NCI-H187 (cell line): ENCODE measurements at regions not wholly inside any gene's neighbourhood (a gene's known extent, or its start where the extent isn't known, plus 50 kb on each side); places are given as distances from the start of the nearest gene placed in this dataset.
A peak's percentile ranks its signal among the peaks of the same experiment; 100 is the strongest.

Experiments used
- DNase-seq, 2 experiments: peaks; one replicate each; lab custom pipeline; 2025; lab: John Stamatoyannopoulos, UW

DNA sequence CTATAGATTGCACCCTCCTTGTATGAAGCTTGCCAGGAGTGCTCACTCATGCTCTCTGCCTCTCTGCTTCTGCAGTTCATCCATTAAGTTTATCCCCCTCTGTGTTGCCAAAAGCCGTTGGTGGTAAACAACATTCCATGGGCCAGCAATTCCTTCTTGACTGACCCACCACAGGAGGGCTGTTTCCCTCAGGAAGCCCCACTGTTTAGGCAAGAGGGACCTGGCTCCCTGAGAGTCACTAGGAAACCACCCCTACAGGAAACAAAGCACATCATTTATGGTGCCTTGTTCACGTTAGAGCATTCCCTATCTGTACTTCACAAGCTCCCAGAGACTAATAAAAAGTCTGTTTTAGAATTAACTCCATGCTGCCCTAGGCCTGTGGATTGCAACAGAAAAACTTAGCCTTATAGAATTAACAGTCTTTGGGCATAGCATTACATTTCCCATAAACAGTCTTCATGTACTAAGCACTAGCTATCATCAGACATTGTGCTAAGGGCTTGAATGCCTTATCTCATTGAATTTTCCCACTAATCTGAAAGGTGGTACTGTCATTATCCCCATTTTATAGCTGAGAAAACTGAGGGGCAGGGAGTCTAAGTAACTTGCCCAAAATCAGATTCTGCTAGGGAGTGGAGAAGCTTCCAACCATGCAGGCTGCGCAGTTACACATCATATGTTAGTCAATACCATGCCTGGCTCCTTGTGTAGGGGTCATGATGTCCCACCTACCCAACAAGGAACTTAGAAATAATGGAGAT, 149.9 kb downstream of the SHQ1 start:
- no peak for DNase-seq

DNA sequence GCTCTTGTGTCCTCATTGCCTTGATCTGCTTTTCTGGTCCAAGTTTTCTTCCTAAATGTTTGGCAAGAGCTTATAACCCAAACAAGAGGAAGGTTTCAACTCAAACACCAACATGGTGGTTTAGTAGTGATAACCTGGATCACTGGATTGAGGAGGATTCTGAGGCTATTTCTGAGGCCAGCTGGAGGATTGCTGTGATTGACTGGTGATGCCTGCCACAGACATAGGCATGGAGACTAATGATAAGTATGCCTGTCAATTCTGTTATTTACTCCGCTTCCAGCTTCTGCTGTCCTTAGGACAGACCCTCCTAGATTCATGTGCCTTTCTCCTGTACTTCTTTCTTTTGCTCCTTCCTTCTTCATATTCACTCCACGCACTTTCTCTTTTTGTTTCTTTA, 150.5 kb downstream of the SHQ1 start:
- DNase-seq: no peak

DNA sequence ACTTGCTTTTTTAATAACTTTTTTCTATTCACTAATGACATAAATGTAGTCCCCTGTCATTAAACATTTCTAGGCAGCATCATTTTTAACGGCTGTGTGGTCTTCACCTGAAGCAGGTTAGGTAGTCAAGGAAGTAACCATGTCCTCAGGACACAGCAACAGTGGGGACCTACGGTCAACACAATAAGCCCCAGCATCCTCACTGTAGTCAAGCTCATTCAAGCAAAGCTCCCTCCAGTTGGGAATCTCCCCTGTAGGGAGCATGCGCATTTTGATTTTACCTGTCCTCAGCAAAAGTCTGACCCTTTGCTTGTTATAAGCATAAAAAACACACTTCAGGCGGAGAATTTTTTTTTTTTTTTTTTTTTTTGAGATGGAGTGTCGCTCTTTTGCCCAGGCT, 151.4 kb downstream of the SHQ1 start:
- no peak for DNase-seq

DNA sequence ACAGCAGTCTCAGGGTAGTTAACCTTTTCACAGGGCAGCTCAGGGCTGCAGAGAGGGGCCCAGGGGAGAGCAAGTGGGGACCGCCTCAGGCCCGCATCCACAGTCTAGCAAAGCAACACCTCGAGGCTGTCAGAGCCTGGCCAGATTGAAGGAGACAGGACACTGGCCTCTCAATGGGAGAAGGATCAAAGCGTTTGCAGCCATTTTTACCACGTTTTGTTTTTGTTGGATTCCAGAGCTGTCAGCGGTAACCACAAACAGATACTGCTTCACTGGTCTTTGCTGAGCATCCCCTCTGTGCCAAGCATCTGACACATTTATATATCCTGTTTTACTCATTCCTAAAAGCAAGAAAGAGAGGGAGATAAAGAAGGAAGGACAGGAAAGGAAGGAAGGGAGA, 153.8 kb downstream of the SHQ1 start:
- DNase-seq: no peak

DNA sequence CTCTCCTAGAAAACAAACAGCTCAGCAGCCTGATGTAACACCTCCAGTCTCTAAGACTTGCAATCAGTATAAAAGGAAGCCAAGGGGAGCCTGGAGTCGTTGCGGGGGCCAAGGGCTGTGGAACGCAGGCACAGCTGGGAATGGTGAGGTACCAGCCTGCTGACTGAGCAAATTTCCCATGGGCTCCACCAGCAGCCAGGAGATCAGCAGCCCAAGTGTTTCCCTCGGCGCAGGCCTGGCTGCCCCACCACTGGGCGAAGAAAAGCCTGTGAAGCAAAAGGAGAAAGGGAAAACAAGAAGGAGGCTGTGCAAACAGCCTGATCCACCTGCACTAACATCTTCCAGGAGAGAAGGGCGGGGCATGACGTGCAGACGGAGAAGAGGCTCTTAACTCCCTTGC, 155.3 kb downstream of the SHQ1 start:
- peak; percentile 5 to 17 for DNase-seq

DNA sequence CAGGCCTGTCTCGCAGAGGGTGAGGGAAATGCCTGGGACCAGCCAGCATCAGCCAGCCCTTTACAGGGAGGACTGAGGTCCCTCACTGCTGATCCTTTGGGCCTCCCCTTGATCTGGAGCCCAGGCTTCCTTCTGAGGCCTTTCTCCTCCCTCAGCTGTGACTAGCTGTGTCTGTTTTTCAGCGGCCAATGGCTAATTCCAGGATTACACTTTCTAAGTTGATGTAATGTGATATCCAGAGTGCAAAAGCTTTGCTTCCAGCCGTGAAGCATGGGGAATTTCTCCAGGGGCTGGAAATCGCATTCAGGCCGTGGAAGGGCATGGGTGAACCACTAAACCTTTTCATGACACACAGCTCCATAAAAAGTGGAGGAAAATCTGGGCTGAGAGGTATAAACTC, 157.6 kb downstream of the SHQ1 start:
- no peak for DNase-seq

DNA sequence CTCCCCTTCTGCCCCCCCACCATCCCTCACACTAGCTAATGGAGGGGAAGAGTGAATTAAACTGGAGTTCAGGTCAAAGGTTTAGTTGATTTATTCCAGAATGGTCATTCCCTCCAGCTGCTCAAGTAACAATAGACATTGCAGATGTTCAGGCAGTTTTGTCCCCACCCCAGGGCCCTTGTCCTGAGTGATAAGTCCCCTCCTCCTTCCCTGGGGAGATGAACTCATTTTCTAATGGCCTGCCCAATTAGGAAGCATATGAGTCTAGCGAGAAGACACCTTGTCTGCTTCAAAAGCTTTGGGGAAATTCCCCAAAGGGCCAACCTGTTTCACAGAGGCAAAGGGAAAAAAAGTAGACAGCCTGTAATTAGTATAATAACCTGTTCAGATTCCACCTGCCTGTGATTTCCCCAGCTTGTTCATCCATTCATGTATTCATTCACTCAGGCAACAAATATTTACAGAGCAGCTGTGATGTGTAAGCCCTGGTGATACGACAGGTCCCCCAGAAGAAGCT, 165.3 kb downstream of the SHQ1 start:
- no peak for DNase-seq

DNA sequence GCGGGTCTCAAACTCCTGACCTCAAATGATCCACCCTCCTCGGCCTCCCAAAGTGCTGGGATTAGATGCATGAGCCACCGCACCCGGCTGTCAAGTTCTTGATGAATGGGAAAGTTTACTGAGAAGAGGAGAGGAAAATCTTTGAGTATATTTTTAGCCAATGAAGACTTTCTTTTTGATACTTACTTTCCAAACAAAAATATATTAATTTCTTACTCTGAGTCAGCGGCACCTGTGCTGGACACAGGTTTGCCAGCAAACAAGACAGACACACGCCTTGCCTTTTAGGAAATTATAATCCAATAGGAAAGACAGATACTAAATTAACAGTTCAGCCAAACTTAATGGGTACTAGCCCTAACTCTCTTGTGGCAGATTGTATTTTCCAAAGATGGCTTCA, 166.6 kb downstream of the SHQ1 start:
- DNase-seq: no peak

DNA sequence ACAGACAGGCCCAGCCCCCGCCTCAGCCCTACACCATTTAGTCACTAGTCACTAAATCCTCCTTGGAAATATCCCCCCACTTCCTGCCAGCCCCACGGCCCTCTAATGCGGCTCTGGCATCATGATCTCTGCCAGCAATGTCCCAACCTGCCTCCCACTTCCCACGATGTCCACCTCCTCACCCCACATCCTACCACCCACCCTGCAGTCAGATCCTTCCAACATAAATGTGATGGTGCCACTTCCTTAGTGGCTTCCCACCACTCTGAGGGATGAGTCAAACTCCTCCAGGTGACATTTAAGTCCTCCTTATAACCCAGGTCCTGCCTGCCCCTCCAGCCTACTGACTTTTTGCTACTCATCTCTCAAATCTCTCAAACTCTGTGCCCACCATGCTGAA, 167.5 kb downstream of the SHQ1 start:
- DNase-seq: no peak

DNA sequence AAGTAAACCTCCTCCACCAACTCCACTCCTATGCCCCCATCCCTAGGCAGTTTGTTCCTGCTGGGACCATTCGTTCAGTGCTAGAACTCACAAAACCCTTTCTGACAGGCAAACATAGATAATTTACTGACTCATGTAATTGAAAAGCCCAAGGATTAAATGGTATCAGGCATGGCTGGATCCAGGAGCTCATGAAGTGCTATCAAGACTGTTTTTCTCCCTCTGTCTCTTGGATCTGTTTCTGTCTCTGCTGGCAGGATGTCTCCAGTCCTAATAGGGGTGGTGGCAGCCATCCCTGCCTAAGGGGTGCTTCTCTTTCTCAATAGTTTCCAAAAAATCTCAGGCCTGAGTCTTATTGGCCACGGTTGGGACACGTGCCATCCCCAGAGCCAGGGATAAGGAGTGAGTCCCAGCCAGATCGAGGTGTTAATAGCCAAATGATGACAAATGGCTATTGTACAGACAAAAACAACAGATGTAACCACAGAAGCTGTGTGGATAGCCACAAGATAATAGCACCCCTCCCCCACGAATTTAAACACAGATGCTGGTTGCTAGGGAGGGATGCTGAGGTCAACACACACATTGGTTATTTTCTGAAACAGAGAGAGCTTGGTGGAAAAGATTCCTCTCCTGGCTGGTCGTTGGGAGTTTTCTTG, 168.6 kb downstream of the SHQ1 start:
- DNase-seq: no peak

DNA sequence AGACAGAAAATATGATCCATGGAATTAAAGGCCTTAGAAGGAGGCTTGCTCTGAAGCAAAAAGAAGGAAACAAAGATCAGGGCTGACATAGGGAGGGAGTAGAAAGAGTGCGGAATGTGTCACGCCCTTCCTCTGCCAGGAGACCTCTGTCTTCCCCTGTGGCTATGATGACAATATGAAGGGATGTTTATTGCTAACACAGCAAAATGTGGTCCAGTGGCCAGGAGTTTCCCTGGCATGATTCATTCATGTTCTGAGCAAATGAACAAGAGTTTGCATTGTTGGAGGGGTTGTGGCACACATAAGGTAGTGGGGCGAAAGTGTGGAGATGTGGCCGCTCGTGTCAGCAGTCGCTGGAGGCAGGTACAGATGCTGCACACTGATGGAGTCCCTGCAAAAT, 169.4 kb downstream of the SHQ1 start:
- DNase-seq: no peak

DNA sequence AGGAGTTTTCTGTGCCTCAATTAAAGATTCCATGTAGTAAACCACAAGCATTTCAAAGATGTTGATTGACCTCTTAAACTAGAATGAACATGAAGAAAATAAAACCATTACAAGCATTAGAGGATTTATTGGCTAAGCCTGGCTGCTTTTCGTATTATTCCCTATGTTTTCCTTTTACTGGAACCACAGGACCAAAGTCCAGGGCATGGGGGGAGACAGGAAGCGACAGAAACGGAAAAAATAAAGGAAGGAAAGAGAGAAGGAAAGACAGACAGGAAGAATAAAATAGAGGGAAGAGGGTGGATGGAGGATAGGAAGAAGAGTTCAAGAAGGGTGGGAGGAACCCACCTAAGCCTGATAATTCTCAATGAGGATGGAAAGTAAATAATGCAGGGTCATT, 169.9 kb downstream of the SHQ1 start:
- no peak for DNase-seq

DNA sequence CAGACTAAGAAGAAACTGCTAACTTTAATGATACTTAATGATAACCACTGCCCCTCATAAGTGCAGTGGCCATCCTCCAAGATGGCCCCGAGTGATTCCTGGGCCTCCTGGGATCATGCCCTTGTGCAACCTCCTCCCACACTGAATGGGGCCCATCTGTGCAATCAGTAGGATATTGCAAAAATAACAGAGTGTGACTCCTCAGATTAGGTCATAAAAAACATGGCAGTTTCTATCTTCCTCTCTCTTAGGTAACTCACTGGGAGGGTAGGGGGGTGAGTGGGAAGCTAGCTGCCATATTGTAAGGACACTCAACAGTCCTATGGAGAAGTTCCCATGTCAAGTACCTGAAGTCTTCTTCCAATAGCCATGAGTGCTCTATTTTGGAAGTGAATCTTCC, 173.0 kb downstream of the SHQ1 start:
- DNase-seq: no peak

DNA sequence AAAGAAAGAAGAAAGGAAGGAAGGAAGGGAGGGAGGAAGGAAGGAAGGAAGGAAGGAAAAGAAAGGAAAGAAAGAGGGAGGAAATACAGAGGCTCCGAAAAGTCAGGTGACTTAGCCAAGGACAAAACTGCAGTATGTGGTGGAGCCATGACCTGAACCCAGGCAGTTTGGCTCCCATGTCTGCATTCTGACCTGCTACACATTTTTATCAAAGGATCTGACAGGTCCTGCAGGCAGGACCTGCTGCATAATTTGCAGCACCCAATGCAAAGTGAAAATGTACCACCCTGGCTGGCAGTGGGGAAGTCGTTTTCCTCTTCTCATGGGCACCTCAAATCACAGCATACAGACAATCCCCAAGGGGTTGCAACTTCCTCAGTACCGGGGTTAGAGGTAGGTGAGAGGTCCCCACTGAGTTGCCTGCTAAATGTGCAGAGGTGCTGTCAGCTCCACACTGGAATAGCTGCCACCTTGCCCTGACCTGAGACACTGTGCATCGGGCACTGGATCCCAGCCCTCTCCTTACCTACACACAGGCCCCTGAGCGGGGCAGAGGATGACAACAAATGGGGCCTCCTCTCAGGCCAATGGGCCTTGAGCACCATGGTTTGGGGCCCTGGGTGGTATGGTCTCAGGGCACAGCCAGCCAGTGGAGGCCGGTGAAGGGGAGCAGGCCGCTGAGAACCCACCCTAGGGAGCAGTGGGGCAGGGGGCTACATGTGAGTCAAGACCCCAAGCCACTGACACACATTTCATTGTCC, 175.1 kb downstream of the SHQ1 start:
- no peak for DNase-seq

DNA sequence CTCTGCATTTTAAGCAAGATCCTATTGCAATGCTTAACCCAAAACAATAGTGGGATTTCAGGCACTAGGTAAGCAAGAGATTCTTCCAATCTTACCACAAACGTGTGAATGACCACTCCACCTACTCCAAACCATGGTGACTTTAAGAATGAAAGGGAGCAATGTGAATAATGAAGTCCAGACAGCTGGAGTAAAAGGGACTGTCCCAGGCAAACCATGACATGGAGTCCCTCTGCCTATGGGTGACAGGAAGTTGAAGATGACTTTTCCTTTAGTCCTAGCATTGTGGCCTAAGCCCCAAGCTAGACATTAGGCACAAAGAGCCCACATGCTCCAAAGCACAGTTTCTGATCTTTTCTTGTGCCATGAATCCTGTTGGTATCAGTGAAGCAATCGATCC, 179.0 kb downstream of the SHQ1 start:
- no peak for DNase-seq

DNA sequence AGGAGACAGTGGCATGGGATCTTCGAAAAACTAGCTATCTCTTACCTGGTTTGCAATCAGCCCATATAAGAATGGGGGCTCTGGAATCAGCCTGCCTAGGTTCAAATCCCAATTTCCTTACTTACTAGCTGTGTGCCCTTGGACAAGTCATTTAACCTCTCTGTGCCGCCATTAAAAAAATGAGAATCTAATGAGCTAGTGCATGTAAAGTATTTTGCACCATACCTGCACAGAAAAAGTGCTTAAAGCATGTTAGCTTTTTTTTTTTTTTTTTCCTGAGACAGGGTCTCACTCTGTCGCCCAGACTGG, 181.8 kb downstream of the SHQ1 start:
- DNase-seq: no peak

DNA sequence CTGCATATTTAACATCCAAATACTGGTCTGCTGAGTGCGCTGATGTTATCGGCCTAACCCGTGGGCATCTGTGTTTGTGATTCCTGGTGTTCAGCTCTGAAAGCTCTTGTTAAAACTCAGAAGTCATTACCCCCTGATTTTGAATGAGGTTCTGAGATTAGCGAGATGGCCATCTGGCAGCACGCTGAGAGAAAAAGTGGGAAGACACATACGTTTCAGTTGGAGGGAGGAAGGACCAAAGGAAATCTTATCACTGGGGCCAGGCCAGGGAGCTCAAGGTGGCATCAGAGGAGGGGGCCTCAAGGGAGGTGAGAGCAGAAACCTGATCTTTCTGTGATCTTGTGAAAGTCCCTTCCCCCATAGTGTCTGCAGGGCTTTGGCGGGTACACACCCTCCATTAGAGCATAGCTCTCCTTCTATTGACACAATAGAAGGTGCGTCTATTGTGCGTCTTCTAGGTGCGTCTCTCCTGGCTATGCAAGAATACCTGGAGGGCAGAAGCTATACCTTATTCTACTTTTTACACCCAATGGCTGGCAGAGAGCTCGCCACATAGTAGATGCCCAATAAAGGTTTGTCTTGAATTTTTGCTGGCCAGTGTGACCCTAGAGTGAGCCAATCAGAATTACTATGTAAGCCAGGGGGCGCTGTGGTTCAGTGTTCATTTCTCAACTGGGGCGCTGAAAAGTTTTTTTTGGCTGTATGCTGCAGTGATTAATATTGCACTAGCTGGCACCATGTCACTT, 182.4 kb downstream of the SHQ1 start:
- DNase-seq: no peak

DNA sequence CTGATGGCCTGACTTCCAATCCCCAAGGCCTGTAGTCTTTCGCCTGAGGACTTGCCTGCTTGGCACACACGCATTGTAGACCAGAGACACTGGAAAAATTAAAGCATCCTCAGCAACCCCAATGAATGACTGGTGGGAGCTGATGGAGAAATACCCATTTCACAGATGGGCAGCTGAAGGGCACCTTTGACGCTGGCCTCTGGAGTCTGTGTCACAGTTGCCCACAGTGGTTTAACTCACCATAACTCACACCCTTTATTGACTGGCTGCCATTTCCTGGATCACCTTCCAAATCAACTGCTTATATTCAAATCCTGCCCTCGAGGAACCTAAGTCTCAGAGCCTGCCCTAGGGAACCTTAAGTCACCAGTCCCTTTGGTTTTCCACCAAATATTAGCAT, 183.1 kb downstream of the SHQ1 start:
- no peak for DNase-seq

DNA sequence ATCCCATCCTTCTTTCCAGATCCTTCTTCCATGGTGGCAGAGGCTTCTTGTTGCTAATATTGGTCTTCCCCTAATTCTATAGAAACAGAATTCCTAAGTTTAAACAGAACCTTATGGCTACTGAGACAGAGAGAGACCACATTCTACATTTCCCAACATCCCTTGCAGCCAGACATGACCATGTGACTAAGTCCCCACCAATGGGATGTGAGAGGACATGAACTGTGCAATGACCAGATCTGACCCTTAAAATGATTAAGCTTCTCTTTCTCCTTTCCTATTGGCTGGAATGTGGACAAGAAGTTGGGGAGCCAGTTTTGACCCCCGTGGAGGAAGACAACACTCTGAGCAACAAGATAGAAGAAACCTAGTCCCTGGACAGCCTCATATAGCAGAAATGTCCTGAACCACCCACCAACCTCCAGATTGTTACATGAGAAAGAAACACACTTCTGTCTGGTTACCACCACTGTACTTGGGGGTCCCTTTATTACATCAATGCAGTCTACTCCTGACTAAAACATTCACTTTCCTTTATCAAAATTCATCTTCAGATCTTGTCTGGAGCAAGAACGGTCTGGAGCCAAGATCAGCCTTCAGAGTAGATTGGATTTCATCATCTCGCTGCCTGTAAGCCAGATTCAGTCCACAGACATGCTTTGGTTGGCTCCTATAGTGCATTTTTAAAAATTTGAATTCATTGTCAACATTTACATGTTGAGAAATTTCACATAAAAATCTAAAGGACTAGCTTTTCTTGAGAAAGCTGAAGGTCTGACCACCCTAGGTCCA, 183.9 kb downstream of the SHQ1 start:
- no peak for DNase-seq

DNA sequence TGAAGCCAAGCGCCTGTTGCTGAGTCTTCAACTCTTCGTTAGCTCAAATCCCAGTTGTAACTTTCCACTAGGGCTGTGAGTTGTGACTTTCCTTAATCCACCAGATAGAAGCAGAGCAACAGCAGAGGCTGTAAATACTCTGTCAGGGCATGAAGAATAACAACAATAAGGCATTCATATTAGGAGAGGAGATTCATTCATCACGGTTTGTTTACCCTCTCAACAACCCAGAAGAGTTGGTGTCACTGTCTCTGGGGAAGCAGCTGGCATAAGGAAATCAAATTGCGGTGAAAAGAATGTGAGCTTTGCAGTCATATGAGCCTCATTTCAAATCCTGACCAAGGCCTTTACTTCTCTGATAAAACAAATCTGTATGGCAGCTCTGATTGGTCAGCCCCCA, 184.8 kb downstream of the SHQ1 start:
- peak in 1 of 2 experiments; percentile 28 for DNase-seq

DNA sequence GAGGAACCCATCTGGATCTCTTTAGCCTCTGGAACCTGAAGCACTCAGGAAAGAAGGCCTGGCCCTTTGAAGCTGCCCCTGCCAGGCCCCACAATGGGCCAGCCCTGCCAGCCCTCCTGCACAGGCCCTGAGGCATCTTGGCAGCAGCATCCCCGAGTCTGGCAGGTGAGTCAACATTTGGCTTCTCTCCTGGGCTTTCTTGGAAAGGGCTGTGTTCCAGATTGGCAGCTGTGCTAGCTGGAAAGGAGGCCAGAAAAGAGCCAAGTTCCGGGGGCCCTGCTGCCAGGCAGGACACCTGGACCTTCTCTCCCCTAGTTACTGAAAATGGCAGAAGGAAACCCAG, 187.2 kb downstream of the SHQ1 start:
- no peak for DNase-seq
